RWPE1 (cell line): ENCODE measurements at regions not wholly inside any gene's neighbourhood (a gene's known extent, or its start where the extent isn't known, plus 50 kb on each side); places are given as distances from the start of the nearest gene placed in this dataset.

Experiments used
- CTCF ChIA-PET: fragments of 350-600 bp; sonication (Branson Sonifier 250); formaldehyde crosslinking; extraction: SDS; loops from one replicate; lab custom pipeline; 2021; lab: Yijun Ruan, JAX
- POLR2A ChIA-PET: fragments of 400-600 bp; formaldehyde crosslinking; extraction: SDS; loops from one replicate; lab custom pipeline; 2020; ENCODE audit warnings: antibody characterized with exemption; ENCODE audit not compliant: low non-redundant PET; lab: Yijun Ruan, JAX
- DNase-seq: peaks from one replicate; pipeline ENCODE4 v3.0.0; 2012; ENCODE audit warnings: low spot score
- H3K27ac ChIP-seq: fragments of 450-650 bp; 2 replicates; pipeline ENCODE4 v1.5.1; 2017
- TF ChIP-seq, protein P1 (sequence below): fragments of 450-650 bp; conservative IDR thresholded peaks from 2 replicates; pipeline ENCODE4 v1.5.1; 2017; ENCODE audit warnings: low read depth, mild to moderate bottlenecking

DNA sequence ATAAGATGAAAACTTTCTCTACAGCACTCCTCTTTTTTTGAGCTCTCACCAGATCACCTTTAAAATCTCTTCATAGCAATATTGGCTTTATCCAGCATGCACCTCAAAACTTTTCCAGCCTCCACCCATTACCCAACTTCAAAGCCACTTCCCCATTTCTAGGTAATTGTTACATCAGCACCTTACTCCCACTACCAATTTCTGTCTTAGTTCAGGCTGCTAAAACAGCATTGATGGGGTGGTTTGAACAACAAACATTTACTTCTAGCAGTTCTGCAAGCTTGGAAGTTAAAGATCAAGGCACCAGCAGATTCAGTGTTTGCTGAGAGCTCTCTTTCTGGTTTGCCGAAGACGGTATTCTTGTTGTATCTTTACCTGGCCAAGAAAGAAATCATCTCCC, 114.0 kb upstream of the SLC39A10 start:
- POLR2A ChIA-PET, result no interaction called here
- CTCF ChIA-PET, result interaction anchor here (0.7 kb wide), 1 partner anchor 1515 kb away, joined by 5 read pairs; no protein-coding TSS in a partner anchor
- DNase-seq, result no peak
- H3K27ac ChIP-seq, result no peak overlapping the region
- TF ChIP-seq, protein P1, sequence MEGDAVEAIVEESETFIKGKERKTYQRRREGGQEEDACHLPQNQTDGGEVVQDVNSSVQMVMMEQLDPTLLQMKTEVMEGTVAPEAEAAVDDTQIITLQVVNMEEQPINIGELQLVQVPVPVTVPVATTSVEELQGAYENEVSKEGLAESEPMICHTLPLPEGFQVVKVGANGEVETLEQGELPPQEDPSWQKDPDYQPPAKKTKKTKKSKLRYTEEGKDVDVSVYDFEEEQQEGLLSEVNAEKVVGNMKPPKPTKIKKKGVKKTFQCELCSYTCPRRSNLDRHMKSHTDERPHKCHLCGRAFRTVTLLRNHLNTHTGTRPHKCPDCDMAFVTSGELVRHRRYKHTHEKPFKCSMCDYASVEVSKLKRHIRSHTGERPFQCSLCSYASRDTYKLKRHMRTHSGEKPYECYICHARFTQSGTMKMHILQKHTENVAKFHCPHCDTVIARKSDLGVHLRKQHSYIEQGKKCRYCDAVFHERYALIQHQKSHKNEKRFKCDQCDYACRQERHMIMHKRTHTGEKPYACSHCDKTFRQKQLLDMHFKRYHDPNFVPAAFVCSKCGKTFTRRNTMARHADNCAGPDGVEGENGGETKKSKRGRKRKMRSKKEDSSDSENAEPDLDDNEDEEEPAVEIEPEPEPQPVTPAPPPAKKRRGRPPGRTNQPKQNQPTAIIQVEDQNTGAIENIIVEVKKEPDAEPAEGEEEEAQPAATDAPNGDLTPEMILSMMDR, result no peak

DNA sequence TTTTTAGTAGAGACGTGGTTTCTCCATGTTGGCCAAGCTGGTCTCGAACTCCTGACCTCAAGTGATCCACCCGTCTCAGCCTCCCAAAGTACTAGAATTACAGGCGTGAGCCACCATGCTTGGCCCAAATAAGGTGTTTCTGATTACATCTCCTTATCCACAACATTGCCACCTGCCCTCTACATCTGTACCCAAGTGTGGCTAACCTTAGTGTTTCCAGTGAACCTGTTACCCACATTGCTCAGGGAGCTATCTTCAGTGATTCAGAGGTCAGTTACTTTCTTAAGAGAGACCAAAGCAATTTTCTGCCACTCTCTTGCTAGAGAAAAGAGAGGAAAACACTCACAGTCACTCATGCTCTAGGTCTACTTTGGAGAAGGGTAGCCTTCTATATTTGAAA, 115.0 kb upstream of the SLC39A10 start:
- CTCF ChIA-PET, result no interaction called here
- TF ChIP-seq, protein P1, result no peak
- no peak overlapping the region for H3K27ac ChIP-seq
- no peak for DNase-seq
- POLR2A ChIA-PET, result no interaction called here

DNA sequence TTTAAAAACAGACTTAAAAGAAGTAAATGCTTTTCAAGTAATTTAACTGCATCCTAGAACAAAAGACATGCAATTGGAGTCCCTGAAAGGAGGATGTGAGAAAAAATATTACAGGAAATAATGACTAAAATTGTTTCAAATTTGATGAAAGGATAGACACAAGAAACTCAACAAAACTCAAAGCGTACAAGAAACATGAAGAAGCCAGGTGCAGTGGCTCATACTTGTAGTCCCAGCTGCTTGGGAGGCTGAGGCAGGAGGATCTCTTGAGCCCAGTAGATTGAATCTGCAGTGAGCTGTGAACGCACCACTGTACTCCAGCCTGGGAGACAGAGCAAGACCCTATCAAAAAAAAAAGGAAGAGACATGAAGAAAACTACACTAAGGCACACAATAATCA, 118.1 kb upstream of the SLC39A10 start:
- DNase-seq, result no peak
- no peak overlapping the region for H3K27ac ChIP-seq
- POLR2A ChIA-PET, result no interaction called here
- CTCF ChIA-PET, result no interaction called here
- TF ChIP-seq, protein P1, result no peak

DNA sequence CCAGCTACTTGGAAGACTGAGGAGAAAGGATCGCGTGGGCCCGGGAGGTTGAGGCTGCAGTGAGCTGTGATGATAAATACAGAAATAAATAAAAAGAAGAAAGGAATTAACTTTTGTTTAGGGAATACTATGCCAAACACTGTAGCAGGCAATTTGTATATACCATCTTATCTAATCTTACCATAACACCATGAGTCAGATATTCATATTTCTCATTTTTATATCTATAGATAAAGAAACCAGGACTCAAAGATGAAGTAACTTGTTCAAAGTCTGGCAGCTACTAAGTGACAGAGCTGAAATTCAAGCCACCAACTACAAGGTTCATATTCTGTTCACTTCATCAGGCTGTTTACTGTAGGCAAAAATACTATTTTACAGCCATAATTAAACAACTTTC, 119.2 kb upstream of the SLC39A10 start:
- no peak overlapping the region for H3K27ac ChIP-seq
- CTCF ChIA-PET, result interaction anchor here (0.7 kb wide), 1 partner anchor 103 kb away, joined by 3 read pairs; no protein-coding TSS in a partner anchor
- no peak for DNase-seq
- TF ChIP-seq, protein P1, result no peak
- POLR2A ChIA-PET, result no interaction called here

DNA sequence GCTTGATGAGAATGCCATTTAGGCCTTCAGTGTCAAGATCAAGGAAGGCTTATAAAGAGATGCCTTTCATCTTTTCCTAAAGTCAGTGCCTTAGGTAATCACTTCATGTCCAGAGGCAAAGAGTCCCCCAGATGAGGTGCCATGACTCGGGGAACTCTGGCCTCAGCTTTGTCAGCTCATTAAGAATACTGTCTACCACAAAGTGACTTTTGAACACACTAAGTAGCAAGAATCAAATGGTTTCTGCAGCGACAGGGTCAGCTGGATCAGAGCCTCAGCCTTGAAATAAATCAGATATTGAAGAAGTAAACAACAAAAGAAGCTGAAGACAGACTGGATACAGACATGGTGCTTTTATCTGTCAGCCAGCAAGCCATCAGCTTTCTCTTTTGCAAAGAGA, 120.1 kb upstream of the SLC39A10 start:
- no peak overlapping the region for H3K27ac ChIP-seq
- TF ChIP-seq, protein P1, result no peak
- DNase-seq, result no peak
- POLR2A ChIA-PET, result no interaction called here
- CTCF ChIA-PET, result no interaction called here

DNA sequence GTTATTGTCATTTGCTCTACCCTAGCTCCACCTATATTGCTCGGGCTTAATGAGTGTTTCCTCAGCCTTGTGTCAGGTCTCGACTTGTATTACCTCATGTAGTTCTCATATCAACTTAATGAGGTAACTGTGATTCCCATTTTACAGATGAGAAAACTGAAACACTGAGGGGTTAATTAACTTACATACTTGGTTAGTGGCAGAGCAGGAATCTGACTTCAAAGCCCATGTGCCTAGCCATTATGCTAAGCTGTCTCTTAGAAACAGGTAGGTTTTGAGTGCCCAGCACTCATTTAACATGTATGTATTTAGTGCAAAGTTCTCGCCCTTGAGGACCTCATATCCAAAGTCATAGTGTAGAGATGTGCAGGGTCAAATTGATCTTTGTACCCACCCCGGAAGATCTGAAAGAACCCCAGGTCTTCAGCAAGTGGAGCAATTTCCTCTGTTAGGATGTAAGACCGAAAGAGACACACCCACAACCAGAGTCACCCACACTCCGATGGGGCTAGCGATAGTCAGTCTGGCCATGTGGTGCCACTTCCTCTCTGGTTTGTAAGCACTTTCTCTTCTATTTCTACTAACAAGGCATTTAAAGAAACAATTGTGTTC, 121.0 kb upstream of the SLC39A10 start:
- no peak for DNase-seq
- H3K27ac ChIP-seq, result no peak overlapping the region
- CTCF ChIA-PET, result interaction anchor here (0.6 kb wide), 1 partner anchor 97 kb away, joined by 3 read pairs; no protein-coding TSS in a partner anchor
- TF ChIP-seq, protein P1, result no peak
- POLR2A ChIA-PET, result no interaction called here
